HFF-Myc (cell line): ENCODE measurements at regions not wholly inside any gene's neighbourhood (a gene's known extent, or its start where the extent isn't known, plus 50 kb on each side); places are given as distances from the start of the nearest gene placed in this dataset.

Experiments used
- DNase-seq: peaks from one replicate; pipeline ENCODE4 v3.0.0-alpha.2; 2011; ENCODE audit warnings: low read depth; ENCODE audit errors: extremely low read depth
- H3K4me3 ChIP-seq: replicated peaks from 2 replicates; pipeline ENCODE4 v1.5.1; 2011; ENCODE audit warnings: low read depth, mild to moderate bottlenecking, control low read depth, low read length
- CTCF ChIP-seq: IDR thresholded peaks from 2 replicates; pipeline ENCODE4 v1.5.1; 2012; ENCODE audit warnings: mild to moderate bottlenecking, low read depth, low read length, control low read depth; ENCODE audit errors: missing control alignments

- no peak overlapping the region for H3K4me3 ChIP-seq
- no peak for DNase-seq
- TF ChIP-seq CTCF: no peak
Observed at GRCh38 chr13:80217614-80218456, 123.1 kb downstream of the SPRY2 start.

GRCh38 chr13:80215368-80215767, 125.6 kb downstream of the SPRY2 start:
- no peak overlapping the region for H3K4me3 ChIP-seq
- TF ChIP-seq CTCF: no peak
- no peak for DNase-seq

GRCh38 chr13:80214521-80214991, 126.4 kb downstream of the SPRY2 start:
- H3K4me3 ChIP-seq: no peak overlapping the region
- DNase-seq: no peak
- no peak for TF ChIP-seq CTCF

DNA sequence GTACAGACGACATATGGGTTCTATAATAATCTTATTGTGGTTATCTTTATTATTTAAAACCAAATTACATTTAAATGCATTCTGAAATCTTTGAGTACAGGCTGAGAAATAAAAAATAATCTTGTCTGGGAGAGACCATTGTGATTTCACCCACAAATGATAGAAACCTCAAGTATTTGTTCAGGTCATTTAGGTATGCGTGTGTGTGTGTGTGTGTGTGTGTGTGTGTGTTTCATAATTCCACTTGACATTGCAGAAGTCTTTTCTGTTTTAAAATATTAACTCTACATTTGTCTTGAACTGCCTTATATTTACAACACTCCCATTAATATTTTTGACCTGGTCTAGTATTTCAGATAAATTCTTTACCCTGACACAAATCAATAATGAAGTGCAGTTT, 126.9 kb downstream of the SPRY2 start:
- H3K4me3 ChIP-seq: no peak overlapping the region
- TF ChIP-seq CTCF: no peak
- no peak for DNase-seq

DNA sequence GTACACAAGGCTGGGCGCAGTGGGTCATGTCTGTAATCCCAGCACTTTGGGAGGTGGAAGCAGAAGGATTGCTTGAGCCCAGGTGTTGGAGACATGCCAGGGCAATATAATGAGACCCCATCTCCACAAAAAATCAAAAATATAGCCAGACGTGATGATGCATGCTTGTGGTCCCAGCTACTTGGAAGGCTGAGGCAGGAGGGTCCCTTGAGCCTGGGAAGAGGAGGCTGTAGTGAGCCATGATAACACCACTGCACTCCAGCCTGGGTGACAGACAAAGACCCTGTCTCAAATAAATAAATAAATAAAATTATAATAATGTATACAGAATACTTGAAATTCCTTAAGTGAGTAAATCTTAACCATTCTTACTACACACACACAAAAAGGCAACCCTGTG, 127.7 kb downstream of the SPRY2 start:
- TF ChIP-seq CTCF: no peak
- no peak for DNase-seq
- H3K4me3 ChIP-seq: no peak overlapping the region

GRCh38 chr13:80211566-80211965, 129.4 kb downstream of the SPRY2 start:
- no peak for TF ChIP-seq CTCF
- H3K4me3 ChIP-seq: no peak overlapping the region
- no peak for DNase-seq
